Erythroblast (primary cell): ENCODE measurements at regions not wholly inside any gene's neighbourhood (a gene's known extent, or its start where the extent isn't known, plus 50 kb on each side); places are given as distances from the start of the nearest gene placed in this dataset.

ENCODE experiments used
- GATA1 ChIP-seq: IDR thresholded peaks from 2 replicates; pipeline ENCODE4 v1.6.1; 2011; ENCODE audit warnings: low read depth, mild to moderate bottlenecking, control low read depth, low read length, moderate library complexity
- POLR2A ChIP-seq: IDR thresholded peaks from 2 replicates; pipeline ENCODE4 v1.6.1; 2011; ENCODE audit warnings: mild to moderate bottlenecking, low read length

GRCh38 chr9:73532985-73533384 is 381.3 kb downstream of the ANXA1 start:
- TF ChIP-seq POLR2A, result no peak
- TF ChIP-seq GATA1, result no peak
